HG03354 (cell line): ENCODE measurements at regions not wholly inside any gene's neighbourhood (a gene's known extent, or its start where the extent isn't known, plus 50 kb on each side); places are given as distances from the start of the nearest gene placed in this dataset.

ENCODE experiments used
- ATAC-seq: cut with Tn5 transposase; IDR thresholded peaks from one replicate; pipeline ENCODE4 v1.9.1; 2021; ENCODE audit warnings: mild to moderate bottlenecking; ENCODE audit not compliant: unreplicated experiment, poor library complexity, severe bottlenecking

- ATAC-seq = no peak
These were observed 611.3 kb upstream of the TMEM132C start for GRCh38 chr12:127655691-127656090.

GRCh38 chr12:127656266-127656665 lies 610.7 kb upstream of the TMEM132C start:
- no peak for ATAC-seq

GRCh38 chr12:127657036-127657435 lies 609.9 kb upstream of the TMEM132C start:
- ATAC-seq = no peak

- ATAC-seq = no peak
These were observed 606.0 kb upstream of the TMEM132C start for GRCh38 chr12:127660961-127661360.

DNA sequence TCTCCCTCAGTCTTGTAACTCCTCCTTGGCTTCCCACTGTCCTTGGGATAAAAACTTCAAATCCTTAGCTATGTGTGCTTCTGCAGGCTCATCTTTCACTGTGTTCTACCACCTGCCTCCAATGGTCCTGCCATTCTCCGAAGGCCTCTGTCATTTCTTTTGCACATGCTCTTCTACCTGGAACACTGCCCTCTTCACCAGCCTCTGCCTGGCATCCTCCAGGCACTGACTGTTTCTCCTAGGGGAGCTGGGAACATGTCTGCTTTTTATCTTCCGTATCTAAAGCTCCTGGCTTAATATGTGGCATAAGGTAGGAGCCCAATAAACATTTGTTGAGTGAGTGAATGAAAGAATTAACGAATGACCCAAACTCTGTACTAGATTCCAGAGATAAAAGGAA lies 603.3 kb upstream of the TMEM132C start:
- no peak for ATAC-seq

DNA sequence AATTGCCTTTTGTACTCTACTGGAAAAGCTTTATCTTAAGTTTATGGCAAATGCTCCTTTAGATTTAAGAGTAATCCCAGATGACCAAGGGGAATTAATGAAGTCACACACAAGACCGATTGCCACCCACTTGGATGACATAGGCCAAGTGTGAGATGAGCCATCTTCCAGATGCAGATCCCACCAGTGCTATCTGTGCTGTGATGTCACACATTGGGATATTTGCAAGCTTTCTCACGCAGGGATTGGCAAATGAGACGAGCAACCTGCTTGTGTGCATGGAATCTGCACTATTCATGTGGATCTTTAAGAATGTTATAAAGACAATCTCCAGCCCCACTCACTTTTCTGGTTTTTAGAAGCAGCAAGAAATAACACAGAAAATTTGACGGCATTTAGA lies 602.1 kb upstream of the TMEM132C start:
- no peak for ATAC-seq

DNA sequence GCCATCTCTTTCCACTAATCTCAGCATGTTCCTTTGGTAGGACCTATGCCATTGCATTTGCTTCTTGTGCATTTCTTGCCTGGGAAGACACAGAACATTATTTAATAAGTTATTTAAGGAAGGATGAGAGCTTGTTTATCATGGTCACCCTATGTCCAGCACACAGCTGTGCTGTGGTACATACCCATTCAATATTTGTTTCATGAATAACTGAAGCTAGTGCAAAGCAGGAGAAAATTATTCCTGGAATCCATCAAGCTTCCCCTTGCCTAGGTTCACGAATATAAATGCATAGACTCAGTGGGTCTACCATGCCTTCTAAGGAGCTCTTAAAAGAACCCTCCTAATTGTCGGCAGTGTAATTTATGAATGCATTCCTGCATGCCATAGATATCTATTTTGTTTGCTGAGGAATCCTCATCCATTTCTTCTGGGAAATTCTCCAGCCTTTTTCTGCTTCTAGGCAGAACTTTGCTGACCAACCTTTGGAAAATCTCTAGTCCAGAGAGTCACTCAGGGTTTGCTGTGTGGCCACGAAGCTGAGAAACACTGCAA lies 599.8 kb upstream of the TMEM132C start:
- no peak for ATAC-seq

DNA sequence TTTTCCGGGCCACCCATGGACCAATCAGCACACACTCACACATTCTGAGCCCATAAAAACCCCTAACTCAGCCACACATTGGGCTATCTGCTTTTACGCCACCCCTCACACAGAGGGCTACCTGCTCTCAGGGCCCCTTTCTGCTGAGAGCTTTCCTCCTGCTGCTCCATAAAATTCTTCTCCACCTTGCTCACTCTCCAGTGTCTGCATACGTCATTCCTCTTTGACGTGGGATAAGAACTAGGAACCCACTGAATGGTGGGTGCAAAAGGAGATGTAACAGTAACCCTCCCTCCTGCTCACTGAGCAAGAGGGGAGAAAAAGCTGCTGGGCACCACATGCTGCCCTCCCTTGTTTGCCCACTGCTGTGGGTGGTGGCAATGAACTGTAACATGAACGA lies 596.7 kb upstream of the TMEM132C start:
- no peak for ATAC-seq

DNA sequence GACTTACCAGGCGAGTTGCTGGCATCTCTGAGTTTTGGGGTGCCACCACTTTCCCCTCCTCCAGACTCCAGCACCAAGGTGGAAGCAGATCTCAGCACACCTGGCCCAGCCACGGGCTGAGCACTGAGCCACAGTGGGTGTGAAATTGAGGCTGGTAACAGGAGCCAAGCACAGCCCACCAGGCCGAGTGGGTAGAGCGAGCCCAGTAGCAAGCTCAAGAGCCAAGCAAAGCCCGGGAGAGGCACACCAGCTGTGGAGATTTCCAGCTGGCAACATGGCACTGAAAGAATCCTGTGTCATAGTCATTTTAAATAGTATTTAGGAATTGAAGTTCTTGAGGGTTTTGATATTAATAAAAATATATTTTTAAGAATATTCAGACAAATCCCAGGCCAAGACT lies 596.2 kb upstream of the TMEM132C start:
- ATAC-seq = no peak

DNA sequence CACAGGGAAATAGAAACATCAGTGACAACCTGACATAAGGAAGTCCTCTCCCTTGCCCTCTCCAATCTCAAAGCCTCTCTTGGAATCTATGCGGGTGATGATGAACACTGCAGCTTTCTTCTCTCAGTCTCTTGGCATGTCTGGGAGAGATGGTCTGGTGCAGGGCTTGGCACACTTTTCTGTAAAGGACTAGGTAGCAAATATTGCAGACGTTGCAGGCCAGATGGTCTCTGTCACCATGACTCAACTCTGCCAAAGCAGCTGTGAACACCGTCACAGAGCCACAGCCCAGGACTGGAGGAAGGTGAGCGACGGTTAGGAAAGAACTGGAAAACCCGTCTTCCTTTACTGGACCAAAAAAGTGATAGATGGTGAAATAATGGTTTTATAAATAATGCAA lies 591.0 kb upstream of the TMEM132C start:
- ATAC-seq = no peak

DNA sequence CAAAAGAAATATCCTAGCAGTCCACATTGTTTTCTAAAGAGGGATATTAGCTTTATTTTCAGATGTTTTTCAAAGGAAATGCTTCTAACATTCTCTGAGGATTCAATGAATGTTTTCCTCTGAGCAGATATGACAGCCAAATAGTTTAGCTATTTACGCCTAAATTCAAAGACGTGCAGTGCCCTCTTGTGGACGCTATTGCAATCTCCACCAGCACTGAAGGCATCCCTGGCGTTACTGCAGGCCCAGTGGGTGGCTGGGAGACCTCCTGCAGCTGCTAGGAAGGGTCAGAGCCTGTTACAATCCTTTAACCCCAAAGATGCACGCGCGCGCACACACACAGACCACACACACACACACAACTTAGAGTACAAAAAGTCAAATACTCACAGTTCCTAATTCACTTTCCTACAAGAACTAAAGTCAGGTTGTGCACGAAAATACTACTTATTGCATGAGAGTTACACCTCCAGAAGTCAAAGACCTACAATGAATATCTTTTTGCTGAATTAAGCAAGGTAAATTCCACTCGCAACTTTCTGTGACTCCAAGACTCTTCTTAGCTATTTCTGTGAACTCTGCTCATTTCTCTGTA lies 589.3 kb upstream of the TMEM132C start:
- ATAC-seq = peak; percentile 75

- no peak for ATAC-seq
These were observed 588.0 kb upstream of the TMEM132C start for GRCh38 chr12:127678945-127679344.

- no peak for ATAC-seq
These were observed 586.5 kb upstream of the TMEM132C start for GRCh38 chr12:127680516-127680915.

DNA sequence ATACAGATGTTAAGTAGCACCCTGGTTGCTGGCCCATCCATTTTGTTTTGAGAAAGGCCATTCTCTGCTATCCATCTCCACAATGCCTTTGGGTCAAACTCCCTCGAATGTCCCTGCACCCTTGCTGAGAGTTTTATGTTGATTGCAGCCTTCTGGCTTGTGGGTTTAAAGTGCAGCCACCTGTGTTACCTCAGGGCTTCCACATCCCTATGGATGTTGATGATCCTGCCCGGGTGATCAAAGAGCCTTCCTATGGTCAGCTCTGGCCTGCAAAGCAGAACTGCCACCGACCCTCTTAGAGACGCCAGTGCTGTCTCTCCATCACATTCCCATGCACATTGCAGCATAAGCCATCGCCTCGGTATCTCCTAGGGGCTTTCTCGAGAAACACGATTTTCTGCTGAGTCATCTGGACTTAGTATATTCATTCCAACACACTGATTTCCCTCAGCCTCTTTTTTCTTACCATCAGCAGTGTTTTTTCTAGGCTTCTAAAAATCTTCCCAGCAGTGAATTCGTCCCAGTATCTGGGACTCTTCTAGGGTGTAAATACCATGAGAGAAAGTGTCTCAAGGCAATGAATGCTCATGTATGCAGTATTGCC lies 585.7 kb upstream of the TMEM132C start:
- ATAC-seq = no peak

GRCh38 chr12:127685491-127685890 lies 581.5 kb upstream of the TMEM132C start:
- no peak for ATAC-seq

- no peak for ATAC-seq
These were observed 581.0 kb upstream of the TMEM132C start for GRCh38 chr12:127685931-127686330.

GRCh38 chr12:127687181-127687580 lies 579.8 kb upstream of the TMEM132C start:
- no peak for ATAC-seq

DNA sequence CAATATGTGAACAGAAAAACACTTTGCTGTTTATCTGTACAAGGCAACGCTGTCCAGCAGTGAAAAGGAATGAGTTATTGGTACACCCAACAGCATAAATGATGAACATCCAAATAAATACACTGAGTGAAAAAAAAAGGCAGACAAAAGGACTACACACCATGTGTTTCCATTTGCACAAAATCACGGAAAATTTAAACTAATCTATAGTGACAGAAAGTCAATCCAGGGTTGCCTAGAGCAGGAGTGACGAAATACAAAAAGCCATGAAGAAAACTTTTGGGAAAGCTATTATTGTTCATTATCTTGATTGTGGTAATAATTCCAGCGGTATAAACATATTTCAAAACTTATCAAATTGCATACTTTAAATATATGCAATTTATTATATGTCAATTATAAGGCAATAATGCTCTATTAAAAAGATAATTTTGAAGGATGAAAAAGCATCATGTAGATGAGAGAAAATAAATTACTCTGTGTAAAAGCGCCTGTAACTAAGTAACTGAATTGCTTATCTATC lies 578.0 kb upstream of the TMEM132C start:
- no peak for ATAC-seq

DNA sequence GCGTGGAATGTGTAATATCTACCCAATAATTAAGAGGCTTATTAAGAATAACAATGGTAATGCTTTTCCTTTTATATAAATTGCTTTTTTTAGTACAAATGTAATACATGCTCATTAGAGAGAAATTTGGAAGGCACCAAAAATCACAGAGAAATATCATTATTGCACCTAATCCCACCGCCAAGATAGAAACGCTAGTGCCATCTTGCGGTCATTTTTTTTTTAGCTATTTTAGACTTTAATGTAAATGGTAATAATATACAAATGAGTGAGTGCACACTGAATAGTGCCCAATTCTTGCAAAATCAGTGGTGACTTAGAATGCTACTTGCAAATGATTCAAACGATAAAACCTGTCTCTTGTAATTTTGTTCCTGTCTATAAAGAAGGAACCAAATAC lies 576.8 kb upstream of the TMEM132C start:
- no peak for ATAC-seq

DNA sequence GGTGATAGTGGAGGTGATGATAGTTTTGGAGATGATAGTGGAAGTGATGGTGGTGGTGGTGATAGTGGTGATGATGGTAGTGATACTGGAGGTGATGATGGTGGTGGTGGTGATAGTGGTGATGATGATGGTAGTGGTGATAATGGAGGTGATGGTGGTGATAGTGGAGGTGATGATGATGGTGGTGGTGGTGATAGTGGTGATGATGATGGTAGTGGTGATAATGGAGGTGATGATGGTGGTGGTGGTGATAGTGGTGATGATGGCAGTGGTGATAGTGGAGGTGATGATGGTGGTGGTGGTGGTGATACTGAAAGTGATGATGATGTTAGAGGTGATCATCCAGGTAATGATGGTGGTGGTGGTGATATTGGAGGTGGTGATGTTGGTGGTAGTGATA lies 570.0 kb upstream of the TMEM132C start:
- ATAC-seq = no peak

GRCh38 chr12:127703026-127703425 lies 563.9 kb upstream of the TMEM132C start:
- ATAC-seq = no peak
